GM13977 (cell line): ENCODE measurements at regions not wholly inside any gene's neighbourhood (a gene's known extent, or its start where the extent isn't known, plus 50 kb on each side); places are given as distances from the start of the nearest gene placed in this dataset.

Source experiments
- DNase-seq: peaks from one replicate; pipeline ENCODE4 v3.0.0; 2012; ENCODE audit warnings: low spot score
- CTCF ChIP-seq: IDR thresholded peaks from 2 replicates; pipeline ENCODE4 v1.5.1; 2012; ENCODE audit warnings: mild to moderate bottlenecking, control low read depth; ENCODE audit not compliant: insufficient read depth; ENCODE audit errors: extremely low read depth, missing control alignments
- in situ Hi-C: fragments of 300-500 bp; cut with MboI; formaldehyde crosslinking; loops from one replicate; pipeline ENCODE4 v1.12.0; 2022; ENCODE audit warnings: low sequenced_read_pairs, low pct_unique_long_range_greater_than_20kb, mixed read lengths, inconsistent platforms; ENCODE audit not compliant: unreplicated experiment

- no peak for DNase-seq
- TF ChIP-seq CTCF: no peak
- in situ Hi-C loops: no loop called here
Observed at GRCh38 chr3:182220013-182220412, 508.3 kb downstream of the SOX2 start.

DNA sequence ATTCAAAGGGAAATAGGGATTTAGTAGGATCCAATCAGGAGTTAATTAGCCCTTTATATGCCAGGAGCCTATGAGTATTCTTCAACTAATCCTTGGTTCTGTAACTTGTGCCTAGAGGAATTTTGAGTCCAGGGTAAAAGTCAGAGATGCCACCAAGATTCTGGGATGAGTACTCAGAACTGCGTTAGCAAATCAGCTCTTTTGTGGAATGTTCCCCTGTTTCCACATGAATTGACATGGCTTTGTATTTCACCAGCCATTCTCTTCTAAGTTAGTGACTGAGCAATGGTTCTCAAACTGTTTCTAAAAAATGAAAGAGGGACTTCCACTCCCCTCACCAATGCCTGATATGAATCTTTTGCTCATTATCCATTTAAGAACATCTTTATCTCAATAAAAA lies 508.7 kb downstream of the SOX2 start:
- DNase-seq: no peak
- in situ Hi-C loops: no loop called here
- no peak for TF ChIP-seq CTCF

DNA sequence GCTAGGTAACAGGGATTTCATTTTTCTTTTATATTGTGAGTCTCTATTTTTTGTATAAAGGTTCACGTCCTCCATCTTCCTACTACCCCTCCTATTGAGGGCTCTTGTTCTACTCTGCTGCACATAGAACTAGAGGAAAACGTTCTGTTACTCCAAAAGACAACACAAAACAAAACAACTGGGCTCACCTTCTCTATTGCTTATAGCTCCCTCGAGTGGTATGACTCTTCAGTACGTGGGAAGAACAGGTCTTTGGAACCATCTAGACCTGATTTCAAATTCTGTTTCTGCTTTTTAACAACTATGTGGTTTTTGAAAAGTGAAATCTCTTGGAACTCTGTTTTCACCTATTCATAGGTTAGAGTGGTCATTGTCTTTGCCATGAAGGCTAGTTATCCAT lies 515.3 kb downstream of the SOX2 start:
- in situ Hi-C loops: no loop called here
- TF ChIP-seq CTCF: peak; percentile 14
- DNase-seq: no peak

DNA sequence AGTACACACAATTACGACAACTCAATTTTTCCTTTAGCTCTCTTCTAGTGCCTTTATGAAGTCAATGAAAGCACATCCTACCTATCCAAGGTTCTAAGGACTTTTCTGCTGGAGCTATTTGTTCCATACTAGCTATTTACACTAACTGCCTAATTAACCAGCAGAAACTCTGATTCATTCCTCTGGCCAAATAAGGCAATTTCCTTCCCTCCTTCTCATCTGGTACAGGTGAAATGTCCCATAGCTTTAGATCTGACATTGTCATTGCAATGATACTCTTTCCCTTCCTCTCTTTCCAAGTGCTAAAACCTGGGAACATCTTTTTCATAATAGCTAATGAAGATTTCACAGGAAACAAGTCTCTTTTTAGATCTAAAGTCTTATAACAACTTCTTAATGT lies 521.7 kb downstream of the SOX2 start:
- no peak for DNase-seq
- in situ Hi-C loops: no loop called here

DNA sequence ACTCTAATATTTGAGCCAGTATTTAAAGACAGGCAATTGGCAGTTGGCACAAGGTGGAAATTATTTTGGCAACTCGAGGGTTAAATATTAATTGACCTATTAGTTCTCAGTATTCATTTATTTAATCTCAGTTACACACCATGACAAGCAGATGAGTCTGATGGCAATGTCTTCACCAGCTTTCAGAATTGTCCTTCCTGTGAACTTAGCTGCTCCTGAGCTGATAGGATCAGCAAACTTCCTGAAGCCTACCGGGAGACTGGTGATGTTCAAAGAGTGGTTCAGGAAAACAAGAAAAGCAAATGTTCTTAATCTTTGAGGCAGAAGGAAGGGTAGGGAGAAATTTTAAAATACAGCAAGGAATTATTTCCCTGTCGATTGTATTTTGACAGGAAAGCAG lies 522.2 kb downstream of the SOX2 start:
- no peak for TF ChIP-seq CTCF
- DNase-seq: no peak
- in situ Hi-C loops: no loop called here

More for the DNA sequence above, 521.7 kb downstream of the SOX2 start:
- no peak for TF ChIP-seq CTCF

DNA sequence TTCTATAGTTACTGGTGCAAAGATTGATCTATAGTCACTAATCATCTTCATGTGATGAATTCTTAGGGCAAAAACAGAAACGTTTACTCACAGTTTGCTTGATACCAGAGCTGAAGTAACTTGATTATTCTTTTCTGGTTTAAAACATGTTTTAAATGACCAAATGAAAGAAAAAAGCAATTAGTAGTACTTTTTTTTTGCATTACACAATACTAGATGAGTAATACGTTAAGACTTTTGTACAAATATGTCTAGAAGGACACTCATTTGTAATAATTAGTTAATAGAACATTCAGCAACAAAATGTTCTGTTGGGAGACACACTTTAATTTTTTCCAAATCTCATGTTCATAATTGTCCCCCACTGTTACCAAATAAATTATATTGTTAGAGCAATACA lies 523.2 kb downstream of the SOX2 start:
- no peak for DNase-seq
- in situ Hi-C loops: no loop called here
- TF ChIP-seq CTCF: no peak

DNA sequence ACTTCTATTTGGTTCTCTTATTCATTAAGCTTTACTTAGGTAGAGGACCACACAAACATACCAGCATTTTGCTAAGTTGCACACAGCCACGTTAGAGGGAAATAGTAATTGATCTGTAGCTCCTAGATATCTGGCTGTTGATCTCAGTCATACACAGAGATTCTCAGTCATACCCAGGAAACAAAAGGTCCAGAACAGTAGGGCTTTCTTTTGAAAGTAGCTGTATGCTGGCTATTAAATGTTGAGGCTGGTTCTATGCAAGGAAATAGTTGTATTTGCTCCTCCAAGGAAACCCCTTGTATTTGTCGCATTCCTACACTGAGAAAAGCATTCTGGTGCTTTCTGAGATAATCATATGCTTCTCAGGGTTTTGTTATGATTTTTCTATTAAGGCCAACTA lies 523.8 kb downstream of the SOX2 start:
- in situ Hi-C loops: no loop called here
- DNase-seq: no peak
- no peak for TF ChIP-seq CTCF
